ENCODE measurements at regions not wholly inside any gene's neighbourhood (a gene's known extent, or its start where the extent isn't known, plus 50 kb on each side); places are given as distances from the start of the nearest gene placed in this dataset.

DNA sequence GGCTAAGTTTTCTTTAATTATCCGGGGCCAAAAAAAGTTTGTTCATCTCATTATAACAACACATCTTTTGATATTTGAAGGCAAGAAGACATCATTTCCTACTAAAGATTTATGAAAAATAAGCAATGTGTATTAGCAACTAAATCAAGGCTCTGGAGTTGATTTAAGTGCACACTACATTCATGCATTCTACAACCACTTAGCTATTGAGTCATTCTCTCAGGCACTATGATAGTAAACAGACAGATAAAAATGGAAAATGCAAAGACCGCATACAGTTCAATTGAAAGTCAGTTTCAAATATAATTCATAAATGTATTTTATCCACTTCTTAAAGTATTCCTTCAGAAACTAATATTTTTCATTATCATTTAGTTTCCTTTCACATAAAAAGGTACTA, 1395.2 kb downstream of the PCDH9 start:
- no peak overlapping the region for H2BK20ac ChIP-seq (ENCODE audit: low read depth, low read length)
- H2AK5ac ChIP-seq (ENCODE audit: low read depth, low read length), result no peak overlapping the region
- no peak overlapping the region for H3K4me2 ChIP-seq (ENCODE audit: low read depth, low read length)
- in situ Hi-C loops (cut with MboI; ENCODE audit: low sequenced_read_pairs), result no loop called here
- H3K4me1 ChIP-seq (ENCODE audit: control insufficient read depth, insufficient read depth, low read length), result no peaks in the 10 kb centered on the region
- H3K9me3 ChIP-seq (ENCODE audit: control insufficient read depth, insufficient read depth, low read length), result no peaks in the 10 kb centered on the region
- peak; percentile 52 for DNase-seq
- no peak overlapping the region for H3K4me3 ChIP-seq (ENCODE audit: insufficient read depth, low read depth, low read length)
- no peak overlapping the region for H4K5ac ChIP-seq (ENCODE audit: low read depth, low read length)
- H3K36me3 ChIP-seq (ENCODE audit: control insufficient read depth, insufficient read depth, low read length), result no peaks in the 10 kb centered on the region
- no peaks in the 10 kb centered on the region for H3K9me1 ChIP-seq (ENCODE audit: insufficient read depth, low read length)
- ATAC-seq (ENCODE audit: low read depth), result peak; percentile 57; the same call in 1 of the 2 replicates
- no peak overlapping the region for H3K4ac ChIP-seq (ENCODE audit: low read depth, low read length)
- H3K56ac ChIP-seq (ENCODE audit: extremely low read depth, insufficient read depth, low read length), result no peak overlapping the region
- H3K79me1 ChIP-seq (ENCODE audit: low read depth in 1 of 2, low read length in 2 of 2), result no peaks in the 10 kb centered on the region
- H4K91ac ChIP-seq (ENCODE audit: insufficient read depth, low read depth, low read length), result no peak overlapping the region
- H3K23ac ChIP-seq (ENCODE audit: low read depth, low read length), result no peak overlapping the region
- no peak overlapping the region for H2AFZ ChIP-seq (replicated peaks; ENCODE audit: low read length, poor library complexity)
- no peak overlapping the region for H2BK15ac ChIP-seq (ENCODE audit: low read depth, low read length)
- intact Hi-C loops (cut with micrococcal nuclease), result no loop called here
- H4K20me1 ChIP-seq (ENCODE audit: insufficient read depth, low read length), result no peaks in the 10 kb centered on the region
- no TSS peak for BruUV-seq (replicated peaks)
- H4K8ac ChIP-seq (ENCODE audit: low read depth in 2 of 2, low read length in 2 of 2), result no peak overlapping the region
- H2BK120ac ChIP-seq (ENCODE audit: low read depth, low read length), result no peak overlapping the region
- H3K27me3 ChIP-seq (ENCODE audit: control insufficient read depth, insufficient read depth, low read length), result no peaks in the 10 kb centered on the region
- CTCF ChIA-PET, result no interaction called here
- no peak overlapping the region for H2AK9ac ChIP-seq (replicated peaks; ENCODE audit: low read depth, low read length, poor library complexity)
- TF ChIP-seq MAFK (IDR thresholded peaks at IDR 0.05; ENCODE audit: low read depth, low read length), result no peak
- TF ChIP-seq NFE2L2 (IDR thresholded peaks at IDR 0.05; ENCODE audit: low read depth, low read length), result no peak
- TF ChIP-seq RFX5 (IDR thresholded peaks at IDR 0.05; ENCODE audit: low read depth, low read length), result no peak
- no peak for TF ChIP-seq CHD1 (IDR thresholded peaks at IDR 0.05; ENCODE audit: low read depth, low read length)
- no peak for TF ChIP-seq CEBPB (IDR thresholded peaks at IDR 0.05; ENCODE audit: low read depth, low read length)
- TF ChIP-seq, protein P1, sequence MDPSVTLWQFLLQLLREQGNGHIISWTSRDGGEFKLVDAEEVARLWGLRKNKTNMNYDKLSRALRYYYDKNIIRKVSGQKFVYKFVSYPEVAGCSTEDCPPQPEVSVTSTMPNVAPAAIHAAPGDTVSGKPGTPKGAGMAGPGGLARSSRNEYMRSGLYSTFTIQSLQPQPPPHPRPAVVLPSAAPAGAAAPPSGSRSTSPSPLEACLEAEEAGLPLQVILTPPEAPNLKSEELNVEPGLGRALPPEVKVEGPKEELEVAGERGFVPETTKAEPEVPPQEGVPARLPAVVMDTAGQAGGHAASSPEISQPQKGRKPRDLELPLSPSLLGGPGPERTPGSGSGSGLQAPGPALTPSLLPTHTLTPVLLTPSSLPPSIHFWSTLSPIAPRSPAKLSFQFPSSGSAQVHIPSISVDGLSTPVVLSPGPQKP (IDR thresholded peaks at IDR 0.05; ENCODE audit: borderline replicate concordance, low read depth, low read length), result no peak
- TF ChIP-seq MXI1 (IDR thresholded peaks at IDR 0.05; ENCODE audit: borderline replicate concordance, low read depth, low read length), result no peak
- TF ChIP-seq MAZ (IDR thresholded peaks at IDR 0.05; ENCODE audit: borderline replicate concordance, low read depth, low read length), result no peak
- TF ChIP-seq POLR2A (IDR thresholded peaks at IDR 0.05; ENCODE audit: low read depth, low read length), result no peak
- no CpG with 5 or more reads among the region's 2 CpGs for WGBS, 2 experiments (ENCODE audit: extremely low coverage in 2 of 2, insufficient read length in 1 of 2)
- H3K18ac ChIP-seq (ENCODE audit: low read depth, low read length), result no peak overlapping the region
- no peak overlapping the region for H2BK5ac ChIP-seq (ENCODE audit: low read depth, low read length, poor library complexity, severe bottlenecking)
- H3K14ac ChIP-seq (replicated peaks; ENCODE audit: low read depth, low read length), result no peak overlapping the region
- POLR2A ChIA-PET (ENCODE audit: unreplicated experiment), result no interaction called here
- dilution Hi-C loops (cut with HindIII; ENCODE audit: low sequenced_read_pairs, unreplicated experiment), result no loop called here
- no peak overlapping the region for H3K27ac ChIP-seq (ENCODE audit: insufficient read depth, low read length)
- no peak overlapping the region for H3K9ac ChIP-seq (ENCODE audit: low read depth, low read length)
